LoVo (cell line): ENCODE measurements at regions not wholly inside any gene's neighbourhood (a gene's known extent, or its start where the extent isn't known, plus 50 kb on each side); places are given as distances from the start of the nearest gene placed in this dataset.
"Not testable (repeated sequence)": the region's sequence is repeated elsewhere in the genome, so short reads cannot be mapped to it uniquely, and the experiment has no call there.

Source experiments
- DNase-seq: peaks from one replicate; pipeline ENCODE4 v3.0.0-alpha.2; 2016; ENCODE audit warnings: low spot score

DNA sequence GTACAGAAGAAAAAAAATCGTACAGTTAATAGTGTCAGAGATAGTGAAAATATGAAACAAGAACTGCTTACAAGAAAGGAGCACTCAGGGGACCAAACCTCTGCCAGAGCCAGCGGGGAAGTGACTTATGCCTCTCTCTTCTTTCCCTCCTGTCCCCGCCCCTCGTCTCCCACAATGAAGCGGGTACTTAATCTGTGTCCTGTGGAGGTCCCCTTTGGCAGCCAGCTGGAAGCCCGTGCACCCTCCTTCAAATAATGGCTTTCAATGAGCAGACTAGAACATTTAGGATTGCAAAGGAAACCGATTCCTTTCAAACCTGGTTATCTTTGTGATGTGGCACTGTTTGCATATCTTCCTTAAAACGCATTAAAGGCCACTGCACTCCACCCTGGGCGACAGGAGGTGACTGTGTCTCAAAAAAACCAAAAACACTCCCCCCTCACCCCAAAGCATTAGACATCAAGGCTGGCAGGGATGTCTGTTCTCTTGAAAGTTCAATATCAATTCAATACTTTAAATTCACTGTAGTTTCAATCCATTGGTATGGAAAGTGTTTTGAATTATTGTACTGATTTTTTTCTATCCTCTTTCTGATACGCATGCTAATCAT is 51.7 kb downstream of the PPIAL4C start:
- DNase-seq, result not testable (repeated sequence)

DNA sequence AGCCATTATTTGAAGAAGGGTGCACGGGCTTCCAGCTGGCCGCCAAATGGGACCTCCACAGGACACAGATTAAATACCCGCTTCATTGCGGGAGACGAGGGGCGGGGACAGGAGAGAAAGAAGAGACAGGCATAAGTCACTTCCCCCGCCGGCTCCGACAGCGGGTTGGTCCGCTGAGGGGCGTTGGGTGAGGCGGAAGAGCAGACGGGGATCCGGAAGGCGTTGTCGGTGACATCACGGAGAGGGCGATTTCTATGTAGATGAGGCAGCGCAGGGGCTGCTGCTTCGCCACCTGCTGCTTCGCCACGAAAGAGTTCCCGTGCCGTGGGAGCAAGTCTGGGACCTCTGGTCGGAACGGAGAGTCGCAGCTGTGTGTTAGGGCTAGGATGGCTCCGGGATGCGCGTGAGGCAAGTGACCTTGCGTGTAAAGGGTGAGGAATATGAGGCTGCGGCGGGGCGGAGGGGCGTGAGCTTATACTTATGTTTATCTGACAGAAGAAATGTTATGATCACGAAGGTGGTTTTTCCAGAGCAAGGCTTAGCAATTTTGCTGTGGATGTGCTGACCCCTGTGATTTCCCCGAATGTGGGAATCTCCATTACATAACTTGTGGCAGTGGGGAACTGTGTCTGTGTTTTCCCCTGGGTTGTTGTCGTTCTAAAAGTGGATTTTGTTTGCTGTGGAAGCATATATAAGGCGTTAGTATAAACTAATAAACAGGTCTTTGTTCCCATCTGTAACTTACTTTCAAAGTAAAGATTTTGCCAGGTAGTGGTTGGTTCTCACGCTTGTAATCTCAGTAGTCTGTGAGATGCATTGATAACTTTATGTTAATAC is 52.9 kb downstream of the PPIAL4C start:
- DNase-seq, result peak; percentile 80

GRCh38 chr1:149638481-149638880 is 54.8 kb downstream of the PPIAL4C start:
- not testable (repeated sequence) for DNase-seq

DNA sequence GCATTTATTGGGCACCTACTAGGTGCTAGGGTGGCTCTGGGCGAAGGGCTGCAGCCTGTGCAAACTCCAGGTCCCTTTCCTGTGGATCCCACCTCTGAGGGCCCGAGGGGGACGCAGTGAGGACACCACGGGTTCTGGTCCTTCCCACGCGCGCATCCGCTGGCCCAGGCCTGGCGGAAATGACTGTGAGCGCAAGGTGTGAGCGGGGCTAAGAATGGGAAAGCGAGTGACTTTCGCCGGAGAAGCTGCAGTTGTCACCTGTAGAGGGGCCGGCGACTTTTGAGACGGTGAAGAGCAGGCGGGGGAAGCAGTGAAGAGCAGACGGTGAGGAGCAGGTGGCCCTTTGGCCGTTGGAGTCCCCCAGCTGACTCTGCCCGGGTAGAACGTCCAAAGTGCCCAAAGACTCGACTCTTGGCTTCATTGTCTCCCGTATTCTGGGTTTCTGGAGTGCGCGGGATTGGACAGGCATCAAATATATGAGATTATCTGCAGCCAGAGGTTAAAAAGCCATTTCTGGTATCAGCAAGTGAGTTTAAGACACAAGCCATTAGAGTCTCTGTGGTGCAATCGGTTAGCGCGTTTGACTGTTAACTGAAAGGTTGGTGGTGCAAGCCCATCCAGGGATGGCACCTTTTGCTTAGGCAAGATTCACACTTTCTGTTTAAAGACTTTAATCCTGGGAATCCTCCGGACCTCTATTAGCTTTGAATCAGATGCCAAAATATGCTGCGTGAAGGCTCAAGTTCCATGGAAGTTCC is 55.4 kb downstream of the PPIAL4C start:
- not testable (repeated sequence) for DNase-seq

DNA sequence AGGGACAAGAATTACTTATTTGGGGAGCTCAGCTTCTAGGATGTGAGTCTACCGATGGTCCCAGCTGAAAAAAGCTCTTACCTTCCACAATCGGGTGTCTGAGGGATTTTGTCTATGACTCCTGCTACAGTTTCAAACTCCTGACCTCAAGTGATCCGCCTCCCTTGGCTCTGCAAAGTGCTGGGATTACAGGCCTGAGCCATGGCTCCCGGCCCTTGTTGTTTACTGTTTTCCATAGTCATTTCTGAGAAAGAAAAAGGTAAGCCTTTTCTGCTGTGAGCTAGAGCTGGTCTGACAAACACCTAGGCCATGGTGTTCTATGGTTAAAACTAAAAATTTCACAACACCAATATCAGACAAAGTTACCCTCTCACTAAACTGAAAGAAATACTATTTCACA is 57.5 kb downstream of the PPIAL4C start:
- DNase-seq, result not testable (repeated sequence)

- DNase-seq, result not testable (repeated sequence)
These were observed 61.2 kb downstream of the PPIAL4C start for GRCh38 chr1:149644818-149645217.

GRCh38 chr1:149646360-149647017 is 62.8 kb downstream of the PPIAL4C start:
- DNase-seq, result not testable (repeated sequence)

DNA sequence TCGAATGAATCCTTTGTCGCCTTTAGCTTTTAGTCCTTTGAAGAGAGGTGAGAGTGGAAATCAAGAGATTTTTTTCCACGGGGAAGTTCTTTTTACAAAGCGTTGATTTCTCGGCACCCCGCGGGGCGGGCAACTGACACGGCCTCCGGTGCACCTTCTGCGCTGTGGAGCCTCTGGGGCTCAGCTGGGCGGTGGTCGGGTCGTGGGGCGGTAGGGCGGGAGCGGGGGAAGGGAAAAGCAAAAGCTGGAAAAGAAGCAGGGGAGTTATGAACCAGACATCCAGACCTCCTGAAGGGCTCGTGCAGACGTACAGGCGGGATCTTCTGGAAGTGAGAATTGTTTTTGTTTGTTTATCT is 63.3 kb downstream of the PPIAL4C start:
- not testable (repeated sequence) for DNase-seq

DNA sequence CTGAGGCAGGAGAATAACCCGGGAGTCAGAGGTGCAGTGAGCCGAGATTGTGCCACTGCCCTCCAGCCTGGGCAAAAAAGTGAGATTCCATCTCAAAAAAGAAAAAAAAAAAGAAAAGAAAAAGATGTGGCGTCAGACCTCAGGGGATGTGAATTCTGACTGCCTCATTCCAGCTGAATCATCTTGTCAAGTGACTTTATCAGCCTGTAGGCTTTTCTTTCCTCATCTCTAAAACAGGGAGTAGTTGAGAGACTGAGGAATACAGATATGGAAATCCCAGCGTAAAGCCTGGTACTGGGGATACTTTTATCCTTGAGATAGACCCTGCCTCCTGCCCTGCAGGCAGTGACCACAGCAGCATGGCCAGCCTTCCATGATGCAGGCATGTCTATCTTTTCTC is 74.1 kb downstream of the PPIAL4C start:
- DNase-seq, result not testable (repeated sequence)

DNA sequence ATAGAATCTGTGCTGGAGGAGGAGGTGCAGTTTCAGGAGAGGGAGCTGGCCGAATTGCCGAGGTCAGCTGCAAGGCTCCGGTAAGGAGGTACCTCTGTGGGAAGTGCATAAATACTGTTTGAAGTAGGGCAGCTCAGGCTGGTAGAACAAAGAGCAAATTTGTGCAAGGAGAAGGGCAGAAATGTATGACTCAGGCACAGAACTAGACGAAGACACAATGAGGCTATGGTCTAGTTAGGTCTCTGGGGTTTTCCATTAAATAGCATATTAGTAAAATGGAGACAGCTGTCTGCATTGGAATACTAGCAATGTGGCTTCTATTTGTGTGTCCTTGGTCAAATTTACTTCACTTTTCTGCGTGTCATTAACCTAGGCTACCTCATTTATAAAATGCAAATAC is 74.5 kb downstream of the PPIAL4C start:
- not testable (repeated sequence) for DNase-seq

GRCh38 chr1:149664624-149665023 is 81.0 kb downstream of the PPIAL4C start:
- DNase-seq, result peak; percentile 6

- not testable (repeated sequence) for DNase-seq
These were observed 81.4 kb downstream of the PPIAL4C start for GRCh38 chr1:149665033-149665432.

- DNase-seq, result not testable (repeated sequence)
These were observed 81.9 kb downstream of the PPIAL4C start for GRCh38 chr1:149665528-149665927.

DNA sequence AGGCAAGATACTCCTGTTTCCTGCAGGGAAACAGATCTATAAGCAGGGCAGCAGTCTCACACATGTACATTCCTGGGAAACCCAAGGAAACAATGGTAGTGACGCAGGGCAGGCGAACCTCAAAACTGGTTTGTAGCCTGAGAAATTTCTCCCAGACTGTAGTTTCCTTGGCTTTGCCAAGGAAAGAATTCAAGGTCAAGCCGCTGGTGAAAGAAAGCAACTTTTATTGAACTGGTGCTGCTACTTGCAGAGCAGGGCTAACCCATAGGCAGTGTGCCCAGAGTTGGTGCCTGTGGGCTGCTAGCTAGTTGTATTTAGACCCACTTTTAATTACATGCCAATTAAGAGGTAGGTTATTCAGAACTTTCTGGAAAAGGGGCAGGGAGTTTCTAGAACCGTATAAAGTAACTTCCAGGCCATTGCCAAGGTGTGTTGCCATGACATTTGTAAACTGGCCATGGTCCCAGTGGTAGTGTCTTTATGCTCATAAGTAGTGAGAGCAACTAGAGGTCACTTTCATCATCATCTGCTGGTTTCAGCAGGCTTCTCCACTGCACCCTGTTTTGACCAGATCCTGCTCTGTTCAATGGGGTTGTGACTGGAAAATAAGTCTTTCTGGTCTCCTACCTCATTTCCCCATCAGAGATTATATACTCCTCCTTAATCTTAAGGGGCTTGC is 89.7 kb downstream of the PPIAL4C start:
- DNase-seq, result not testable (repeated sequence)

DNA sequence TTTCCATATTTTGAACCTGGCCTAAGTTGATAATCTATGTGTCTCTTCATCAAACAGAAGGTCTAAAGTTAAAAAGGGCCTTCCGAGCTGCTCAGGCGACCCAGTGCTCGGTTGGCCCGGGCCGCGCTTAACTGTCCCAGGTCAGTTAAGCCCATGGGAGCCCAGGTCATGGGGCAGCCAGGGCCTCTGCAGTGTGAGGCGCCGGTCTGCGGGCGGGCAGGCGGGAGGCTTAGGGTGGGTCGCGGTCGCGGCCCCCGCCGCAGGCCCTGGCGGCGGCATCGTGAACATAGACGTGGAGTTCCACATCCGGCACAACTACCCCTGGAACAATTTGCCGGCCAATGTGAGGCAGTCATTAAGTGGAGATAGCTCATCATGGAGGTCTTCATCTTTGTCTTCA is 91.3 kb downstream of the PPIAL4C start:
- not testable (repeated sequence) for DNase-seq

DNA sequence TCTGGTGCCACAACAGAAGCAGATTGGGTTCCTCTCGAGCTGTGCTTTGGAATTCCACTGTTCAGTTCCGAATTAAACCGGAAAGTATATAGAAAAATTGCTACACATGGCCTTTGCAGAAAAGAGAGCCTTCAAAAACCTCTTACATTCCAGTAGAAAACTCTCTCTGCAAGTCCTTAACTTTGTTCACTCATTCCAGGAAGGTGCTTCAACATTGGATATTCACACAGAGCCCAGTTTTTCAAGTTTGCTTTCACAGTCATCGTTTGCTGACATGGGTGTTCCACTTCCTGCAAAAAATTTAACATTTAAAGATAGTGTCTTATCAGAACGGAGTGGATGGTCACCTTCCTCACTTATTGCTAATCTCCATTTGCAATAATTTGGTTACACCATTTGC is 93.7 kb downstream of the PPIAL4C start:
- not testable (repeated sequence) for DNase-seq

GRCh38 chr1:149686593-149687238 is 95.8 kb upstream of the FCGR1A start:
- not testable (repeated sequence) for DNase-seq

DNA sequence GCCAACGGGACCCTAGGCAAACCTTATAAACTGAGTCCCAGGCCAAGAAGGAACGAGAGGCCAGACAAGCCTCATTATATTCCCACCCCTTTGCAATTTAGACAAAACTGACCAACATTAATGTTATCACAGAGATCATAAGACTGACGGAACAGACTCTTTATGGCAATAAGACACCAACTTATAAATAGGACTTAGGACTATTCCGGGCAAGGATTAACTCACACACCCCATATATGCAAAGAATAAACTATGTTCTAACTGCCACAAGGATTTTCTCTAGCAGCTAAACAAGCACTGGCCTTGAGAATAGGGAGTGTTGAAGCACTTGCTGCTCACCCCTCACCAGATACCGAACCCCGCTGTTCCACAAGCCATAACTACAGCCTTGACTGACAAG is 91.1 kb upstream of the FCGR1A start:
- not testable (repeated sequence) for DNase-seq

DNA sequence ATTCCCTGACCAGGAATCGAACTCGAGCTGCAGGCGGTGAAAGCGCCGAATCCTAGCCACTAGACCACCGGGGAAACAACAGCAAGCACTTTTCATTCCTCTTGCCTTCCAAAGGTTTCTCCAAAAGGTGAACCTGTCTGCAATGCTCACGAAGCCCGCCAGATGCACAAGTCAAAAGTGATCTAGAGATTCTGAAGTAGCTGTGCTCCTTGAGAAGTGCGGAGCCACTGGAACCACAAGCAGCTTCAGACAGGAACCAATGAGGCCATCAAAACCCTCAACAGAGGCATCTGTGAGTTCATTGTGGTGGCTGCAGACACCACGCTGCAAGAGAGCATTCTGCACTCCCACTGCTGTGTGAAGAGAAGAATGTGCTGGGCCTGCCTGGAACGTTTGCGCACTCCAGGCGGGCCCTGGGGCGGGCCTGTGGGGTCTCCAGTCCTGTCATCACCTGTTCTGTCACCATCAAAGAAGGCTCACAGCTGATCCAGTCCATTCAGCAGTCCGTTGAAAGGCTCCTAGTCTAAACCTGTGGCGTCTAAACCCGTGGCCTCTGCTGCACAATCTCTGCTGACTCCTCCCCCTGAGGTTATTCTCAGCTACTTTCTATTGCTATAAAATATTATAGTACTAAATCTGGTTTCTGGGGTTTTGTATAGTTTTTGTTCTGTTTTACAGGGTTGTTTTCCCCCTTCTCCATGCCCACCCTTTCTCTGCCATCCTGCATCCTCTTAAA is 89.5 kb upstream of the FCGR1A start:
- DNase-seq, result not testable (repeated sequence)

DNA sequence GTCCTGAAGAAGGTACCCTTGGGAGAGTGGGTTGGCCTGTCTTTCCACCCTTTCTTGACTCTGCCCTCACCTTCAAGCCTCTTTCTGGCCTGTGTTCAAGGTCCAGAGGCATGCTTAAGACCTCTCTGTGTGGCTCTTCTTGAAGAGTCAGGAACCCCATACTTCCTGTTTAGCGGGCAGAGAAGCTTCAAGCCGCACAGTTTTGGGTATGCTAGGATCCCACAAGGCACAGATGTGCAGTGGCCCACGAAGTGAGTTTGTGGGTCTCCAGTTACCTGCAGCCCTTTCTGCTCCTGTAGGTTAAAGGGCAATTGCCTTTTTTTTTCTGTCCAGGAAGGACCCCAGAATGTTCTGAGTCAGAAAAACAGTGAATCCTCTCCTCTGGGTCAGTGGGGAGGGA is 87.4 kb upstream of the FCGR1A start:
- DNase-seq, result not testable (repeated sequence)
